ENCODE measurements at regions not wholly inside any gene's neighbourhood (a gene's known extent, or its start where the extent isn't known, plus 50 kb on each side); places are given as distances from the start of the nearest gene placed in this dataset.

DNA sequence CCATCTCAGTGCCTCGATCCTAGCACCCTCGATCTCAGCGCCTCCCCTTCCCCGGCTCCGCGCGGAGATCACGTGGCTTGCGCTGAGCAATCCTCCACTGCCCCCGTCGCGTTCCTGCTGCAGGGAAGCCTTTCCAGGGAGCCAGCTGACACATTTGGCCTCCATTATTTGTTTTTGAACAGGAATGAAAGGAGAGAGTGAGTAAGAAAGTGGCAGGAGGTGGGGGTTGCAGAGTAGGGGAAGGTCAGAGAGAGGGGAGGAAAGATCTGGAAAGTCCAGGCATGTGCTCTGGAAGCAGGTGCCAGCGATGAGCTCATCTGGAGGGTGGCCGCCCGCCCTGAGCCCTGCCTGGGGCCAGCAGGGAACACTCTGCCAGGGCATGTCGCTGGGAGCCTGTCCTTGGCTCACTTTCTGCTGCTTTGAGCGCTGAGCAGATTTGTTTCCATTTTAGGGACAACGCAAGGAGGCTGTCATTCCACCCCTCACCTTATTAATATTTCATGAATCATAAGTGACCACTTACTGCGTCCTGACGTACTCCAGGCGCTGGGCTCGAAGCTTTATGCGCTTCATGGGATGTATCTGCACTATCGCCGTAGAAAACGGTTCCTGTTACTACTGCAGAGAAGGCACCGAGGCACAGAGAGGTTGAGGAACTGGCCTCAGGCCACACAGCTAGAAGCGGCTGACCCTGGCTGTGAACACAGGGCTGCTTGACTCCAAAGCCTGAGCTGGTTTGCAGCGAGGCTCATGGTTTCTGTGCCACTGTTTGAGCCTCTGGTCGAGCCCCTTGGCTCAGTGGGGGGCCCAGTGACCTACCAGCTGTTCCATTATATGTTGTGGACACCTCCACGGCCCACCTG, 283.1 kb downstream of the SEC14L1 start:
- TF ChIP-seq TAF1 (IDR thresholded peaks at IDR 0.05; ENCODE audit: low read depth, low read length), result no peak
- TF ChIP-seq POU2F2 (IDR thresholded peaks at IDR 0.05; ENCODE audit: low read depth, low read length), result no peak
- no peak for TF ChIP-seq POLR2A (IDR thresholded peaks at IDR 0.05; ENCODE audit: low read depth, low read length)
- no peak for TF ChIP-seq POLR2AphosphoS5 (IDR thresholded peaks at IDR 0.05; ENCODE audit: low read depth, low read length)
- TF ChIP-seq SPI1 (IDR thresholded peaks at IDR 0.05; ENCODE audit: low read depth, low read length), result no peak
